KMS-11 (cell line): ENCODE measurements at regions not wholly inside any gene's neighbourhood (a gene's known extent, or its start where the extent isn't known, plus 50 kb on each side); places are given as distances from the start of the nearest gene placed in this dataset.

Experiments
- H2AFZ ChIP-seq: fragments of 200-600 bp; sonication (generic); 2 replicates; pipeline ENCODE4 v1.6.1; 2016; ENCODE audit warnings: antibody characterized with exemption, mixed run types, low read depth
- H3K27ac ChIP-seq: fragments of 200-600 bp; sonication (generic); 2 replicates; pipeline ENCODE4 v1.6.1; 2016; ENCODE audit warnings: mild to moderate bottlenecking, mixed run types
- H3K27me3 ChIP-seq: fragments of 200-600 bp; sonication (generic); 2 replicates; pipeline ENCODE4 v1.6.1; 2017; ENCODE audit warnings: mild to moderate bottlenecking, low read depth, mixed run types, moderate library complexity; ENCODE audit not compliant: insufficient read depth
- H3K36me3 ChIP-seq: fragments of 200-600 bp; sonication (generic); 2 replicates; pipeline ENCODE4 v1.6.1; 2017; ENCODE audit warnings: mild to moderate bottlenecking, mixed run types; ENCODE audit not compliant: insufficient read depth
- H3K4me1 ChIP-seq: fragments of 200-600 bp; sonication (generic); 2 replicates; pipeline ENCODE4 v1.6.1; 2016; ENCODE audit warnings: mild to moderate bottlenecking, low read depth, mixed run types; ENCODE audit not compliant: poor library complexity, severe bottlenecking
- H3K4me2 ChIP-seq: fragments of 200-600 bp; sonication (generic); 2 replicates; pipeline ENCODE4 v1.7.0; 2016; ENCODE audit warnings: mild to moderate bottlenecking, mixed run types
- H3K4me3 ChIP-seq: fragments of 200-600 bp; sonication (generic); IDR thresholded peaks from 2 replicates; pipeline ENCODE4 v1.6.1; 2017; ENCODE audit warnings: low read depth, low read length, mixed read lengths; ENCODE audit not compliant: insufficient read depth
- H3K79me2 ChIP-seq: fragments of 200-600 bp; sonication (generic); 2 replicates; pipeline ENCODE4 v1.6.1; 2016; ENCODE audit warnings: low read depth, mixed run types; ENCODE audit not compliant: insufficient read depth
- H3K9ac ChIP-seq: fragments of 200-600 bp; sonication (generic); 2 replicates; pipeline ENCODE4 v1.6.1; 2016; ENCODE audit warnings: mild to moderate bottlenecking, mixed run types
- H4K20me1 ChIP-seq: fragments of 200-600 bp; sonication (generic); 2 replicates; pipeline ENCODE4 v1.6.1; 2016; ENCODE audit warnings: mild to moderate bottlenecking, mixed run types; ENCODE audit not compliant: insufficient read depth
- CTCF ChIP-seq: fragments of 200-600 bp; sonication (generic); conservative IDR thresholded peaks from 2 replicates; pipeline ENCODE4 v1.6.1; 2017; ENCODE audit warnings: low read depth, mild to moderate bottlenecking, antibody characterized with exemption, low read length, moderate library complexity, mixed read lengths

- Histone ChIP-seq H3K9ac (no peak overlapping the region), H3K27me3 (no peaks in the 10 kb centered on the region), H3K27ac (no peak overlapping the region), H2AFZ (no peak overlapping the region), H3K4me1 (no peaks in the 10 kb centered on the region), H4K20me1 (no peaks in the 10 kb centered on the region), H3K4me2 (no peak overlapping the region), H3K4me3 (no peak overlapping the region), H3K36me3 (no peaks in the 10 kb centered on the region), H3K79me2 (no peaks in the 10 kb centered on the region)
- no peak for TF ChIP-seq CTCF
Measured at GRCh38 chr14:53515276-53515675, 362.2 kb upstream of the DDHD1 start.

- Histone ChIP-seq H3K27me3 (no peaks in the 10 kb centered on the region), H4K20me1 (no peaks in the 10 kb centered on the region)
- TF ChIP-seq CTCF = no peak
Measured at GRCh38 chr14:53514197-53514596, 361.1 kb upstream of the DDHD1 start.

GRCh38 chr14:53510281-53510912, 357.3 kb upstream of the DDHD1 start:
- no peak for TF ChIP-seq CTCF
- Histone ChIP-seq H3K79me2 (no peaks in the 10 kb centered on the region), H3K4me2 (no peak overlapping the region), H2AFZ (no peak overlapping the region), H3K36me3 (no peaks in the 10 kb centered on the region), H3K4me1 (no peaks in the 10 kb centered on the region), H4K20me1 (no peaks in the 10 kb centered on the region), H3K9ac (no peak overlapping the region), H3K27ac (no peak overlapping the region), H3K4me3 (no peak overlapping the region), H3K27me3 (no peaks in the 10 kb centered on the region)

More at GRCh38 chr14:53514197-53514596, 361.1 kb upstream of the DDHD1 start:
- H3K4me2 ChIP-seq = no peak overlapping the region
- no peaks in the 10 kb centered on the region for H3K4me1 ChIP-seq
- H3K27ac ChIP-seq = no peak overlapping the region
- H3K4me3 ChIP-seq = no peak overlapping the region
- H2AFZ ChIP-seq = no peak overlapping the region
- H3K79me2 ChIP-seq = no peaks in the 10 kb centered on the region
- H3K36me3 ChIP-seq = no peaks in the 10 kb centered on the region
- H3K9ac ChIP-seq = no peak overlapping the region

- H3K9ac ChIP-seq = no peak overlapping the region
- H3K4me2 ChIP-seq = no peak overlapping the region
- no peaks in the 10 kb centered on the region for H4K20me1 ChIP-seq
- H3K4me1 ChIP-seq = no peaks in the 10 kb centered on the region
- no peak overlapping the region for H3K27ac ChIP-seq
- TF ChIP-seq CTCF = no peak
- no peak overlapping the region for H2AFZ ChIP-seq
- no peaks in the 10 kb centered on the region for H3K79me2 ChIP-seq
- H3K27me3 ChIP-seq = no peaks in the 10 kb centered on the region
- no peak overlapping the region for H3K4me3 ChIP-seq
- H3K36me3 ChIP-seq = no peaks in the 10 kb centered on the region
Measured at GRCh38 chr14:53509276-53510244, 356.4 kb upstream of the DDHD1 start.
